BJ (cell line): ENCODE measurements at regions not wholly inside any gene's neighbourhood (a gene's known extent, or its start where the extent isn't known, plus 50 kb on each side); places are given as distances from the start of the nearest gene placed in this dataset.

ENCODE experiments used
- CTCF ChIA-PET: fragments of 350-600 bp; formaldehyde crosslinking; extraction: SDS; loops from one replicate; lab custom pipeline; 2021; ENCODE audit warnings: antibody characterized with exemption, inconsistent platforms; lab: Yijun Ruan, JAX
- POLR2A ChIA-PET: fragments of 300-600 bp; sonication (Branson Sonifier 250); formaldehyde crosslinking; extraction: SDS; loops from one replicate; lab custom pipeline; 2021; ENCODE audit warnings: antibody characterized with exemption; lab: Charles Lee
- DNase-seq: peaks from one replicate; pipeline ENCODE4 v3.0.0-alpha.2; 2011; ENCODE audit warnings: low read depth
- H3K27me3 ChIP-seq: 2 replicates; pipeline ENCODE4 v1.6.0; 2011; ENCODE audit warnings: low read length; ENCODE audit not compliant: control insufficient read depth, insufficient read depth
- H3K36me3 ChIP-seq: 2 replicates; pipeline ENCODE4 v1.5.1; 2011; ENCODE audit warnings: low read length; ENCODE audit not compliant: control insufficient read depth, insufficient read depth
- H3K4me3 ChIP-seq: 2 replicates; pipeline ENCODE4 v1.5.1; 2011; ENCODE audit warnings: low read depth, mild to moderate bottlenecking, control low read depth, low read length
- CTCF ChIP-seq: IDR thresholded peaks from 2 replicates; pipeline ENCODE4 v1.5.1; 2011; ENCODE audit warnings: low read depth, mild to moderate bottlenecking, control low read depth, inconsistent platforms, low read length, moderate library complexity; ENCODE audit not compliant: insufficient read depth

- DNase-seq: no peak
- ChIA-PET POLR2A (no interaction called here), CTCF (interaction anchor here (1.0 to 2.7 kb wide), 2 partner anchors 11 to 22 kb away, joined by 3 to 9 read pairs; no protein-coding TSS in a partner anchor)
- no peak overlapping the region for H3K4me3 ChIP-seq
- no peak for TF ChIP-seq CTCF
- H3K36me3 ChIP-seq: no peaks in the 10 kb centered on the region
- no peaks in the 10 kb centered on the region for H3K27me3 ChIP-seq
Observed at GRCh38 chr1:163863731-163864130, 542.0 kb downstream of the NUF2 start.

GRCh38 chr1:163864207-163864606 lies 542.5 kb downstream of the NUF2 start:
- Histone ChIP-seq H3K27me3 (no peaks in the 10 kb centered on the region), H3K36me3 (no peaks in the 10 kb centered on the region), H3K4me3 (no peak overlapping the region)
- ChIA-PET POLR2A (no interaction called here), CTCF (interaction anchor here (1.0 to 2.7 kb wide), 3 partner anchors 9 to 22 kb away, joined by 3 to 9 read pairs (median 4); no protein-coding TSS in a partner anchor)
- DNase-seq: no peak
- TF ChIP-seq CTCF: no peak

DNA sequence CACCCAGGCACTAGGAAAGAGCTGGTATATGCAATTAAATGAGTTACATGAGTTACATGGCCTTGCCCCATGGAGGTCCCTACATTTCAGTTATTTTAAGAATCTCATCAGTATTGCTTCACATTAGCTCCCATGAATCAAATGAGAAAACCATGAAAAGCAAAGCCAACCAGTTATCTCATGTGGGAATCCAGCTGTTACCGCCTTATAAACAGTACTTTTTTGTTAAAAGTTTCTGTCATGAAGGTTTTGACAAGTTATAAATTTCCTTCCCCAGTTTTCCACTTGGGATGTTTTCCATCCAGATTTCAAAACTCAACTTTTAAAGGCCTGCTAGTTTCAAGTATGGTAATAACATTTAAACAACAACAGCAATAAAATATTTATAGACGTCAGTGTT lies 544.8 kb downstream of the NUF2 start:
- Histone ChIP-seq H3K27me3 (no peaks in the 10 kb centered on the region), H3K36me3 (no peaks in the 10 kb centered on the region), H3K4me3 (no peak overlapping the region)
- no peak for TF ChIP-seq CTCF
- POLR2A ChIA-PET: no interaction called here
- CTCF ChIA-PET: interaction anchor here (1.8 kb wide), 1 partner anchor 24 kb away, joined by 4 read pairs; no protein-coding TSS in a partner anchor
- DNase-seq: peak; percentile 62

DNA sequence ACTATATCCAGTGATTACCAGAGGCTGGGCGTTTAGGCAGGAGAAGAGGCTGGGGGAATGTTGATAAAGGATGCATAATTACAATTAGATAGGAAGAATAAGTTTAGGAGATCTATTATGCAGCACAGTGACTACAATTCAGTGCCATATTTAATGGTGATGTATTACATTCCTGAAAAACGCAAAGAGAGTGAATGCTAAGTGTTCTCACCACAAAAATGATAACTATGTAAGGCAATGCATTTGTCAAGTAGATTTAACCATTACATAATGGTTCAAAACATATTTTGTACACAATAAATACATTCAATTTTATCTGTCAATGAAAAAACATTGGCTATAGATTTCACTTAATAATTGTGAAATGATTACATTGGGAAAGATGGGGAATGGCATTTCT lies 548.9 kb downstream of the NUF2 start:
- no peak overlapping the region for H3K4me3 ChIP-seq
- TF ChIP-seq CTCF: no peak
- ChIA-PET CTCF (no interaction called here), POLR2A (no interaction called here)
- no peak for DNase-seq
- no peaks in the 10 kb centered on the region for H3K36me3 ChIP-seq
- no peaks in the 10 kb centered on the region for H3K27me3 ChIP-seq

- Histone ChIP-seq H3K27me3 (no peaks in the 10 kb centered on the region), H3K4me3 (no peak overlapping the region), H3K36me3 (no peaks in the 10 kb centered on the region)
- ChIA-PET POLR2A (no interaction called here), CTCF (no interaction called here)
- TF ChIP-seq CTCF: no peak
- DNase-seq: no peak
Observed at GRCh38 chr1:163872067-163872466, 550.3 kb downstream of the NUF2 start.
